ENCODE measurements at regions not wholly inside any gene's neighbourhood (a gene's known extent, or its start where the extent isn't known, plus 50 kb on each side); places are given as distances from the start of the nearest gene placed in this dataset.

- DNase-seq: peak in 1 of 2 experiments; percentile 59
Observed at GRCh38 chr20:22465622-22466446, 118.5 kb downstream of the FOXA2 start.

- peak in 1 of 2 experiments; percentile 66 for DNase-seq
Observed at GRCh38 chr20:22464312-22465003, 119.9 kb downstream of the FOXA2 start.

DNA sequence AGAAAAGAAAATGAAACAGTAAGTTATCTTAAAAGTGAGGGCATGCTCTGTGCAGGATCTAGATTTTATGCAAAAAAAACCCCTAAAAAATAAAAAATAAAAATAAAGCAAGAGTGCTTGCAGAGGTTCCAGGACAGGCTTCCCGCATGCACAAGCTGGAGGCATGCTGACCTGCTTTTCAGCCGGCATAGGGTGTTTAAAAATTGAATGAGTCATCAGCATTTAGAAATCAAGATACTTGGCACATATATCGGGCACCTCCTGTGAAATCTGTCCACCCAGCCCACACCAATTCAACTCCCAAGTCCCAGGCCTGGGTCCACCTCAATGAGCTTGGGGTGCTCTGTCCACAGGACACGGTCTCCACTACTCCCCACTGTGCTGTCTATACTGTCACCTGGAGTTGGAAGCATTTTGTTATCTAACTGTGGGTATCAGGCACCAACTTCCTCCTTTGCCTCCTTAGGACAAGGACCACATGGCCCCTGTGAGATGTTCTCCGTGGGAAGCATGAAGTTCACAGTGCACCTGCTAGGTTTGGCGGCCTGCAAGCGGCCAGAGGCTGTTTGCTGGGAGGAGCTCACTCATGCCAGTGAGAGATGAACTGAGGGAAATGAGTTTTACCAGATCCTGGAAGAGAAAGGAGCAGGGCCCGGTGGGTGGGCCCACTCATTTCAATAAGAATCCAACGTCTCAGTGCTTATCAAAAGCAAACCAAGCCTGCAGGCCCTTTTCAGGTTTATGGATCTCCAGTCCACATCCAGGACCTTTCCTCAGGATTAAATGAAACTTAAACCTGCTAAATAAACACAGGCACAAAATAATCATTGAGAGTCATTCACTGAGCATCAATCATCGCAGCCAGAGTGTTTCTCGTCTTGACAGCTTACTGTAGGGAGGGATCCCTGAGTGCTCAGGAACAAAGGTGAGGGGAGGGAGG, 121.1 kb downstream of the FOXA2 start:
- DNase-seq: peak; percentile 88 to 97

DNA sequence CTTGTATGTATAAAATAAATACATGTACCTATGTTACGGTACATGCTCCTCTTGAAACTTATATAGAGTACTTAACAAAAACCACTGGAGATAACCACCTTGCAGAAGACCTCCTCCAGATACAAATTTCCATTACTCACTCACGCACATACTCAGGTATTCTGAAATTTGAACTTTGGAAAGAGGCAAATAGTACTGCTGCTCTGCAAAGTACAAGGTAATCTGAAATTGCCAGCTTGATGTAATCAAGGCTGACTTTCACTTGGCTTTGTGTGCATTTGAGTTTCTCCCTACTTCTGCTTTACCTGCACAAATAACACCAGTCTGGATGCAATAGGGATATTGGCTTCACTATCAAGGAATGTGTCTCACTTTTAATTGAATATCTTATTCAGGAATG, 123.6 kb downstream of the FOXA2 start:
- DNase-seq: no peak

DNA sequence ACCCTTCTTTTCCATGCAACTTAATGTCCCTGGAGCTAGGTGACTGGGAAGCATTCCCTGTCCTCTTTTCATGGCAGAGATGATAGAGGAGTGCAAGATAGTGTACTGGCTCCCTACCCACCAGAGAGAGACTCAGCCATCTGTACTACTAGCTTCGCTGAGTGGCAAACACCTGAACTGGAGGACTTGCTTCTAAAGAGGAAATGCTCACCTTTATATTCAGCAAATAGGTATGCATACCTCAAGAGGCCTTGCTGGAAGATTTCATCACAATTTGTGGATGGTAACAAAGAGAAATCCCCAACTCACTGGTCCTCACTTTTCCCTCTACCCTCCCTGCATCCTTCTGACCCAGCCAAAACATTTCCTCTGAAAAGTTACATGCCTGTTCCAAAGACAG, 124.1 kb downstream of the FOXA2 start:
- DNase-seq: no peak

- no peak for DNase-seq
Observed at GRCh38 chr20:22459754-22460153, 124.6 kb downstream of the FOXA2 start.

DNA sequence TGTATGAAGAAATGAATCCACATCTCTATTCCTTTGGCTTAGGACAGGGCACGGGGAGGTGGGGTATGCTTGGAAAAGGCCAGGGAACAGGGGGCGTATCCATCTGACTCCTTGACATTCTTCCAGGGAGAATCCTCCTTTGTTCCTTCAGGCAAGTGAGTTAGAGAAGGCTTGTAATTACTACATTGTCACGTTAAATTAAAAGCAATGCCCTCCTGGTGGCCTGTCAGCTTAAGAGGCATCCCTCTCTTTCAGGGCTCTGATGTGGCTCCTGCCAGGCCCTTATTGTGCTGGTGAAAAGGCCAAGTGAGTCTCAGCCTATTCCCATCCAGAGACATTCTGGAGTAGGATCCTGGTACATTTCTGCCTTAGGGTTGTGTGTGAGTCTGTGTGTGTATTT, 128.3 kb downstream of the FOXA2 start:
- no peak for DNase-seq

DNA sequence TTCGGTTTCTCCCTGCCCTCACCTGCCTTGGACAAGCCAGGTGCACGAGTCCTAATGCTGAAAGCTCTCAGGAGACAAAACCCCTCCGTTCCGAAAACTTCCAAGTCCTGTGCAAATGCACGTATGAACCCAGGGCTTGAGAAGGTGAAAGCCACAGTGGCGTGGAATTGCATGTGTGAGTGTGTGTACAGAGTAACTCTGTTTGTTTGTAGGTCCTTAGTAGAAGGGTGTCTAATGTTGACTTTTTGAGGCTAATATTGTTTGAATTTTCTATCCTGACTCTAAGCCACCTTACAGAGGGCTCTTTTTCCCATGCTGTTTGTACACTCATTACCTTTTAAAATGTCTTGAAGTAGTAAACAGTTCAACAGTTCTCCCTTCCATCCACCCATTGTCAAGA, 129.1 kb downstream of the FOXA2 start:
- peak in 1 of 2 experiments; percentile 44 for DNase-seq

DNA sequence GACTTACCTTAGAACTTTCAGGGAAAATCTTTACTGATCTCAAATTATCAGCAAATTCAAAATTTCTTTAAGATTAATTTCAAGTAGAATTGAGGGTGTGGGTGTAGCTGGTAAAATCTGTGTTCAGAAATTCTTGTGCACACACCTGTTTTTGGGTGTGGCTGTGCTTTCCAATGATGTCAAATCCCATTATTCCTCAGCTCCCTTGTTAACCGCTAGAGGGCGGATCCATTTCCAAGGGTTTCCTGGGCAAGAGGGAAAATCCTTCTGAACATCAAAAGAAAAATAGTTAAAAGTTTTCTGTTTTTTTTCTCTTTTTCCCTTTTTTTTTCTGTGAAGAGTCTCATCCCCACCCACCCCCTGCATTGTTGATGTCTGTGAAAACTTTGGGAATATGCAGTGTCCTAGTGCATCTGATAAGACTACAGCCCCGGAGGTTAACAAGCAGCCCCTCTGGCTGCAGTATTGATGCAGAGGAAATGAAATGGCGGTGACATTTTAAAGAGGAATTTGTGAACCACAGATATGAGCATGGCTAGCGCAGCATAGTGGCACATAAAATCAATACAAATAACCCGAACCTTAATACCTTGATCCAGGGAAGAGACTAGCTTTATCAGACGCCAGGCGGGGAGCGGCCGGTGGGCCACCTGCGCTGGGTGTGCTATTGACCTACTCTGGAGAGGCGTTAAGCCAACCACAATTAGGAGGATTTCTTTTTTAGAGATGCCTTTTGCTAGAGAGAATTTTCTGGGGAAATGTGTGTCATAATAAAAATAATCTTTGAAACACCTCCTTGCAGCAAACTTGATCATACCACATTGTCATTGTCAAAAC, 130.9 kb downstream of the FOXA2 start:
- DNase-seq: peak; percentile 73 to 81

DNA sequence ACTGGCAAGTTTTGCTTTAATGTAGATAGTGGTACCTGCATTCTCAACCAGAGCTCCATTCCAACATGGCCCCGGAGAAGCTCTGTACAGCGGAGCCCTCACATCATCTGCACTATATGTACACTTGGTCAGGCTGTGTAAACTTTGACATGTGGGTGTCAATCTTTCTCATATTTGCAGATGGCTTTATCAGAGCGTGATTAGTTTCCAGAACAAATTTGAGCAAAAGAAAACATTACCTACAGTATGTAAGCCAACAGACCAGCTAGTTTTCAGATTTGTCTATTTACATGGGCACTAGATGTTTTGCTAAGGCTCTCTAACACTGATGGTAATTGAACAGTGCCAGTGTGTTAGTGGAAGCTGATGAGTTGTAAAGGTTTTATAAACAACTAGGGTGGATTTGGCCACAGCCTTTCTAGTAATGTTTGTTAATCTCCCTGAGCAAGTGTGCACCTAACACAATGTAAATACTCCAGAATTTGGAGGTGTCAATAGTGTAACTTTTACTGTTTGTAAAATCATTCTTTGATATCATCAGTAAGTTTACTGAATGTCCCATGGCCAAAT, 131.8 kb downstream of the FOXA2 start:
- DNase-seq: peak in 1 of 2 experiments; percentile 56

- DNase-seq: peak in 1 of 2 experiments; percentile 41
Observed at GRCh38 chr20:22450537-22450936, 133.8 kb downstream of the FOXA2 start.

- DNase-seq: peak; percentile 51 to 86
Observed at GRCh38 chr20:22449188-22449973, 135.0 kb downstream of the FOXA2 start.

DNA sequence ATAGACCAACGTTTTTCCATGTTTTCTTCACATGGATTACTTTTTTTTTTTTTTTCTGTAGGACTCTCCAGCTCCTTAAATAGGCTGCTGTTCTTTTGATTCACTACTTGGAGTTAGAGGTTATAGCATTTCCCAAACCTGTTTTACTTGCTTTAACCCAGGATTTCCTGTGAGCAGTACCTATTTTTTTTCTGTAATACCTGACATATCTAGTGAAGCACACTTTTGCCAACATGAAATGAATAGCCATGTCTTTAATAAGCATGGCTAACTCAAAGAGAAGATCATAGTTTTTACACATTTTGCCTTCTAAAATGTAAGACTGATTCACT, 137.0 kb downstream of the FOXA2 start:
- no peak for DNase-seq

GRCh38 chr20:22446613-22447446, 137.5 kb downstream of the FOXA2 start:
- DNase-seq: no peak

- no peak for DNase-seq
Observed at GRCh38 chr20:22442318-22442717, 142.1 kb downstream of the FOXA2 start.

DNA sequence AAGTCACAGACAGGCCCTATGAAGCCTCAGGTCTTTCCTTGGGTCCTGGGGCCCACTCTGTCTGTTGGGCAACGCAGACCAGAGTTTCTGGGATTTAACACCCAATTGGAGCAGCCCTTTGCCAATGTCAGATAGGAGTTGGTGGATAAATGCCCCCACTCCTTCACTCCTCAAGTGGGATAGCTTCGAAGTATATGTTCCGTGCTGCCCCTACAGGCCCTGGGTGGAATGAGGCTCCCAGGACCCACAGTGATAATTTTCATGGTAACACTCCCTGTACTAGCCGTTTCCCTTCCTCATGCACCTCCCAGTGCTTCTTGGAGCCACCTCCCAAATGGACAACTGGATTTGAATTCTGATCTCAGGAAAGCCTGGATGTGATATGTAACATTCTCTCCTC, 145.4 kb downstream of the FOXA2 start:
- peak in 1 of 2 experiments; percentile 16 for DNase-seq

GRCh38 chr20:22438346-22438745, 146.0 kb downstream of the FOXA2 start:
- DNase-seq: no peak

DNA sequence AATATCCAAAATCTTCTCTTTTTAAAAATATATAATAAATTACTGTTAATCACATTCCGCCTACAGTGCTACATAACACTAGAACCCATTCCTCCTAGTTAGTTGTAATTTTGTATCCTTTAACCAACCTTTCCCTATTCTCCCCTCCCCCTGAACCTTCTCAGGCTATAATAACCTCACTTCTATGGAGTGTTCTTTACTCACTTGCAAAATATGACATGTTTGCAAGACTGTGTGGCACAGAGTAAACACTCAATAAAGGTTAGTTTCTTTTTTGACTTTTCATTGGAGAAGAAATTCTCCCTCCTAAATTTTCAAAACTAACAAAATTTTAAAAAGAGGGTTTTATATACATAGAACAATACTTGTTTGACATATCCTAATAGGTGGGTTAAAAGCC, 147.0 kb downstream of the FOXA2 start:
- no peak for DNase-seq

DNA sequence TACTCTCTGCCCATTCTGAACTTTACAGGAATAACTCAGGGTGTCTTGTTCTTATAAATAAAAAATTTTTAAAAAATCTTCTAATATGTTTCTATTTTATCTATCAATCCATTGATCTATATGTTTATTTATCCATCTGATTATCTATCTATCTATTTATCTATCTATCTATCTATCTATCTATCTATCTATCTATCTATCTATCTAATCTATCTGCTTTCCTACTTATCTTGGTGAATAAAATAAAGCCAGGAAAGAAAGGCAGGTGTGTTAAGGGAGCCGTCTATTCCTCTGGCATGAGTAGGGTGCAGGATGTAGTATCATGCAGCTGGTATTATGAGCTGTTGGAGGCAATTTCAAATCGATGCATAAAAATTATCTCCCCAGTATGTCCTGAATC, 153.0 kb downstream of the FOXA2 start:
- DNase-seq: no peak

- peak in 1 of 2 experiments; percentile 60 for DNase-seq
Observed at GRCh38 chr20:22430746-22431168, 153.6 kb downstream of the FOXA2 start.
